LNCAP (cell line): ENCODE measurements at regions not wholly inside any gene's neighbourhood (a gene's known extent, or its start where the extent isn't known, plus 50 kb on each side); places are given as distances from the start of the nearest gene placed in this dataset.

Experiments used
- CTCF ChIP-seq: fragments of 450-650 bp; IDR thresholded peaks from 2 replicates; pipeline ENCODE4 v1.5.1; 2017; ENCODE audit warnings: mild to moderate bottlenecking

GRCh38 chr17:22142091-22142490, 449.8 kb downstream of the KCNJ18 start:
- TF ChIP-seq CTCF, result no peak

- TF ChIP-seq CTCF, result no peak
Measured at GRCh38 chr17:22145605-22146178, 453.4 kb downstream of the KCNJ18 start.

DNA sequence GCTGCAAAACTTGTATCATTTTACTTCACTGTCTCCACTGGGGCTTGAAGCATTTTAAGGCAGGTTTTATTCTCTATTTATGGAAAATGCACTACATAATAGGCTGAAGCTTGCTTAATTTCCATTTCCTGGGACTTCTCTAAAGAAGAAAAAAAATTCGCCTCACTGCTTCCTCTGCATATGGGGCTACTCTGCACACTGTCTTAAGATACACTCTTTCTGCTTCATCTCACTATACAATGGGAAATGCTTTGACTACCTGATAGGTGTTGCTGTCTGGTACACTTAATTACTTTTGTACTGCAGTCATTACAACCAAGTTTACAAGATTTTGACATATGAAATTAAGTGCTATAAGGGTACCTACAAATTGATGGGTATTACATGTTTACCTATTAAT, 466.0 kb downstream of the KCNJ18 start:
- TF ChIP-seq CTCF, result no peak

GRCh38 chr17:22161376-22161775, 469.1 kb downstream of the KCNJ18 start:
- TF ChIP-seq CTCF, result no peak

DNA sequence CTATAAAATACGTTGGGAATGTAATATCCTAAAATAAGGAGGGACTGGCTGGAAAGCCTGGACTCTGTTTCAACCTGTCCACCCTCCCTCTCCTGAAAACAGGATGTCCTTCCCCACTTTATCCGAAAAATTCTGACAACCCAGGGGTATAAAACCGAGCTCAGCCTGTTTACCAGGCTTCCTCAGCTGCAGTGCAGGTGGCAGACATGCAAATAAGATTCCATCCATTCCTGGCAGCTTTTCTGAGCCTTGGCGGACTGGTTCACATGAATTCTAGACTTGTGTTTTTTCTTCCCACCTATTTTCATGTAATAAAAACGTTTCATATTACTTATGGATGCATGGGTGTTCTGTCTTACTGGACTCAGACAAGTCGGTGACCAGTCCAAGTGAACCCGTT, 479.3 kb downstream of the KCNJ18 start:
- no peak for TF ChIP-seq CTCF

GRCh38 chr17:22193113-22193512, 500.8 kb downstream of the KCNJ18 start:
- TF ChIP-seq CTCF, result no peak

GRCh38 chr17:22202702-22203101, 510.4 kb downstream of the KCNJ18 start:
- no peak for TF ChIP-seq CTCF

DNA sequence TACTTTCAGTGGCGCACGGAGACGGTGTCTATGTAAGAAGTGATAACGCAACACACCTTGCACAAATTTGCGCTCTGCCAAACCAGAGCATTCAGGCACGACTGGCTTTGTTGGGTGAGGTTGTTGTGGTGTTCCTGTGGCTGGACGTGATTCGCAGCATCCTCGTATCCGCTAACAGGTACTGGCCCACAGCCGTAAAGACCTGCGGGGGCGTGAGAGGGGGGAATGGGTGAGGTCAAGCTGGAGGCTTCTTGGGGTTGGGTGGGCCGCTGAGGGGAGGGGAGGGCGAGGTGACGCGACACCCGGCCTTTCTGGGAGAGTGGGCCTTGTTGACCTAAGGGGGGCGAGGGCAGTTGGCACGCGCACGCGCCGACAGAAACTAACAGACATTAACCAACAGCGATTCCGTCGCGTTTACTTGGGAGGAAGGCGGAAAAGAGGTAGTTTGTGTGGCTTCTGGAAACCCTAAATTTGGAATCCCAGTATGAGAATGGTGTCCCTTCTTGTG, 510.9 kb downstream of the KCNJ18 start:
- TF ChIP-seq CTCF, result no peak
